ENCODE measurements at regions not wholly inside any gene's neighbourhood (a gene's known extent, or its start where the extent isn't known, plus 50 kb on each side); places are given as distances from the start of the nearest gene placed in this dataset.

- TF ChIP-seq GATA3 (IDR thresholded peaks at IDR 0.05; ENCODE audit: low read depth, low read length) (no peak), GATA2 (IDR thresholded peaks at IDR 0.05; ENCODE audit: low read depth, low read length) (no peak)
Observed at GRCh38 chr6:101259505-101259904, 134.0 kb upstream of the GRIK2 start.

Data from SH-SY5Y (cell line).